OCI-LY7 (cell line): ENCODE measurements at regions not wholly inside any gene's neighbourhood (a gene's known extent, or its start where the extent isn't known, plus 50 kb on each side); places are given as distances from the start of the nearest gene placed in this dataset.

Experiments
- BruUV-seq: library from RNA; stranded (reverse); fragments of 400-500 nt; replicated peaks from 2 replicates; lab custom pipeline; 2021; lab: Mats Ljungman, UMichigan
- CTCF ChIA-PET: fragments of 300-600 bp; sonication (Branson Sonifier 250); formaldehyde crosslinking; loops from one replicate; lab custom pipeline; 2022; ENCODE audit warnings: antibody characterized with exemption; ENCODE audit not compliant: unreplicated experiment; lab: Charles Lee
- POLR2A ChIA-PET: fragments of 300-600 bp; sonication (Branson Sonifier 250); formaldehyde crosslinking; loops from one replicate; lab custom pipeline; 2022; ENCODE audit warnings: antibody characterized with exemption; lab: Charles Lee
- DNase-seq: peaks from one replicate; pipeline ENCODE4 v3.0.0-alpha.2; 2015; ENCODE audit warnings: low spot score
- H2AFZ ChIP-seq: fragments of 200-600 bp; sonication (generic), shearing (Covaris generic); 2 replicates; pipeline ENCODE4 v1.6.1; 2014; ENCODE audit warnings: mild to moderate bottlenecking, antibody characterized with exemption, low read length, moderate library complexity
- H3K27ac ChIP-seq: fragments of 200-600 bp; sonication (generic); 2 replicates; pipeline ENCODE4 v1.5.1; 2014; ENCODE audit warnings: mixed run types, low read depth, mild to moderate bottlenecking, moderate library complexity, low read length, inconsistent platforms; ENCODE audit not compliant: poor library complexity, severe bottlenecking
- H3K36me3 ChIP-seq: fragments of 200-600 bp; sonication (generic); 2 replicates; pipeline ENCODE4 v1.6.1; 2014; ENCODE audit warnings: mild to moderate bottlenecking, antibody characterized with exemption, low read length, moderate library complexity, mixed read lengths; ENCODE audit not compliant: insufficient read depth
- H3K4me1 ChIP-seq: fragments of 200-600 bp; sonication (generic); 2 replicates; pipeline ENCODE4 v1.5.1; 2014; ENCODE audit warnings: mild to moderate bottlenecking, low read length; ENCODE audit not compliant: insufficient read depth, poor library complexity, severe bottlenecking
- H3K4me2 ChIP-seq: fragments of 200-600 bp; sonication (generic); 2 replicates; pipeline ENCODE4 v1.6.1; 2014; ENCODE audit warnings: mild to moderate bottlenecking, low read length
- H3K4me3 ChIP-seq: fragments of 200-600 bp; sonication (generic); 2 replicates; pipeline ENCODE4 v1.5.1; 2014; ENCODE audit warnings: mild to moderate bottlenecking, low read depth, low read length; ENCODE audit not compliant: poor library complexity, severe bottlenecking
- H3K79me2 ChIP-seq: fragments of 200-600 bp; sonication (generic); 2 replicates; pipeline ENCODE4 v1.6.1; 2016; ENCODE audit warnings: low read depth, mild to moderate bottlenecking, low read length, moderate library complexity, mixed read lengths; ENCODE audit not compliant: insufficient read depth
- H3K9me2 ChIP-seq: fragments of 200-600 bp; sonication (generic); 2 replicates; pipeline ENCODE4 v1.6.1; 2016; ENCODE audit warnings: mild to moderate bottlenecking, low read length, mixed read lengths; ENCODE audit not compliant: insufficient read depth
- H3K9me3 ChIP-seq: fragments of 200-600 bp; sonication (generic); 2 replicates; pipeline ENCODE4 v1.6.1; 2014; ENCODE audit warnings: mild to moderate bottlenecking, mixed run types, low read length, mixed read lengths
- H4K20me1 ChIP-seq: fragments of 200-600 bp; sonication (generic); 2 replicates; pipeline ENCODE4 v1.6.1; 2014; ENCODE audit warnings: mild to moderate bottlenecking, antibody characterized with exemption, low read length, moderate library complexity, mixed read lengths; ENCODE audit not compliant: insufficient read depth
- CTCF ChIP-seq: fragments of 200-600 bp; sonication (generic); conservative IDR thresholded peaks from 2 replicates; pipeline ENCODE4 v1.5.1; 2014; ENCODE audit warnings: mild to moderate bottlenecking, antibody characterized with exemption, low read length, moderate library complexity, mixed read lengths
- EZH2phosphoT487 ChIP-seq: fragments of 200-600 bp; sonication (generic); IDR thresholded peaks from 2 replicates; pipeline ENCODE4 v1.6.1; 2018; ENCODE audit warnings: low read depth, borderline replicate concordance, mild to moderate bottlenecking, mixed run types, antibody characterized with exemption, low read length, moderate library complexity, mixed read lengths
- intact Hi-C: fragments of 100-400 bp; cut with micrococcal nuclease; formaldehyde crosslinking; loops from one replicate; pipeline ENCODE4 v1.10.0; 2022; ENCODE audit not compliant: unreplicated experiment

DNA sequence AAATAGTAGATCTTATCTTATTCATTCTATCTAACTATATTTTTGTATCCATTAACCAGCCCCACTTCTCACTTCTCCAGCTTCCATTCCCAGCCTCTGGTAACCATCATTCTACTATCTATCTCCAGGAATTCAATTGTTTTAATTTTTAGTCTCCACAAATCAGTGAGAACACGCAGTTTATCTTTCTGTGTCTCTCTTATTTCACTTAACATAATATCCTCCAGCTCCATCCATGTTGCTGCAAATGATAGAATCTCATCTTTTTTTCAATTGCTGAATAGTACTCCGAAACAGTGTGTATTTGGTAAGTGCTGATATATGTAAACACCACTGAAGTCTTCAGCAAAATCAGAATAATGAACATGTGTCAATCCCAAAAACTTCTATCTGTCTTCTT lies 587.2 kb upstream of the ATP2B1 start:
- CTCF ChIA-PET: no interaction called here
- POLR2A ChIA-PET: interaction anchor here (0.6 kb wide), 1 partner anchor 218 kb away, joined by 4 read pairs; no protein-coding TSS in a partner anchor
- Histone ChIP-seq H3K9me2 (no peaks in the 10 kb centered on the region), H3K4me1 (no peaks in the 10 kb centered on the region), H3K36me3 (no peaks in the 10 kb centered on the region), H3K79me2 (no peaks in the 10 kb centered on the region), H3K27ac (no peak overlapping the region), H2AFZ (no peak overlapping the region), H4K20me1 (no peaks in the 10 kb centered on the region), H3K4me3 (no peak overlapping the region), H3K9me3 (no peaks in the 10 kb centered on the region), H3K4me2 (no peak overlapping the region)
- TF ChIP-seq EZH2phosphoT487: no peak
- no peak for TF ChIP-seq CTCF
- intact Hi-C loops: no loop called here
- BruUV-seq: no TSS peak
- no peak for DNase-seq

DNA sequence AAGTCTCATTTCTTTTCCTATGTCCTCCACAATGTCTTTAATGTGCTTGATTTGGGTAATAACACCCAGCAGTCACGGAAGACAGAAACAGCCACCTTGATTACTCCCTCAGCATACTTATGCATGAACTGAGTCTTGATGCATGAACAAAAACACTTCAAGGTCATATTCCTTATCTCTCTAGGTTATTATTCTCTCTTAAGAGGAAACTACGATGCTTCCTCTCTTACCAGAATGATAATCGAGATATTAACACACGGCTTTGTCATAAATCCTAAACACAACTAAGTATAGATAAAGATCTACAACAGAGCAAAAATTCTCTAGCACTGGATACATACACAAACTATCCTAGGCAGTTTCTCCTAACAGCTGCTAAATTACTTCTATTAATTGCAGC lies 583.5 kb upstream of the ATP2B1 start:
- Histone ChIP-seq H2AFZ (no peak overlapping the region), H3K4me2 (no peak overlapping the region), H3K9me2 (no peaks in the 10 kb centered on the region), H3K9me3 (peaks cover 7% of the 10 kb centered on the region), H3K36me3 (no peaks in the 10 kb centered on the region), H4K20me1 (no peaks in the 10 kb centered on the region), H3K27ac (no peak overlapping the region), H3K4me1 (no peaks in the 10 kb centered on the region), H3K4me3 (no peak overlapping the region), H3K79me2 (no peaks in the 10 kb centered on the region)
- TF ChIP-seq CTCF (no peak), EZH2phosphoT487 (no peak)
- DNase-seq: no peak
- CTCF ChIA-PET: no interaction called here
- intact Hi-C loops: no loop called here
- POLR2A ChIA-PET: no interaction called here
- BruUV-seq: no TSS peak

DNA sequence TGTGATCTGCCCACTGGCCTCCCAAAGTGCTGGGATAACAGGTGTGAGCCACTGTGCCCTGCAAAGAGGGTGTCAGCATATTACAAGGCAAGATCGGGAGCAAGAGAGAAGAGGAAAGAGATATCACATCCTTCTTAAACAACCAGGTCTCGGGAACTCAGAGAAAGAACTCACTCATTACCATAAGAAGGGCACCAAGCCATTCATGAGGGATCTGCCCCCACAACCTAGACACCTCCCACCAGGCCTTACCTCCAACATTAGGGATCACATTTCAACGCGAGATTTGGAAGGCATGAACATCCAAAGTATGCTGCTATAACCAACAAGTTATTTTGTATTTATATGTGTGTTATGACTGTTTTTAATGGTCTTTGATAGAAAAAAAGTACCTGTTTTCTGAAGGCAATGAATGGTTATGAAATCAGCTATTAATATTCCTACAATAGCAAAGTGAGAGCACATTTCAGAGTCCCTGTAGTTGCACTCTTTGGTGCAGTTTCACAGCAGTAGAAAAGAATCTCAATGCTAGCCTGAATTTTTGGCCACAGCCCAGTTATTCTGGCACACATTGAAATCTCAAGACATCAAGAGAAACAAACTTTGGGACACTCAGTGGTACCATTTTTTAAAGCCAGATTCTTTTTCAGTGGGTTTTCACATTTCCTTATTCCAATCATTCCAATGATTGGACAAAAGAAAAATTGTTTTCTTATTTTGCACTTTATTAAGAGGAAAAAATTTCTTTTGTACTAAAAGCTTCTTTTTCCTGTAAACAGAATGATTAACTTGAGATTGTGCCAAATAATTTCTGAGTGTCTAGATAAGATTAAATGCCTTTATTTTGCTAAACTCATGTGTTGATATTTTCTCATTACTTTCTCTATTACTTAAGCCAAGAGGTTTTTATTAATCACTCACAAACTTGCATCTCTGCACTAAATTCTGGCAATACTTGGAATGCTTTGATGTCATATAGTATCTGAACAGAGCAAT lies 582.6 kb upstream of the ATP2B1 start:
- Histone ChIP-seq H3K36me3 (no peaks in the 10 kb centered on the region), H3K9me2 (no peaks in the 10 kb centered on the region), H3K4me1 (no peaks in the 10 kb centered on the region), H3K27ac (no peak overlapping the region), H3K4me2 (no peak overlapping the region), H4K20me1 (no peaks in the 10 kb centered on the region), H3K4me3 (no peak overlapping the region), H3K79me2 (no peaks in the 10 kb centered on the region), H3K9me3 (peaks cover 7% of the 10 kb centered on the region), H2AFZ (no peak overlapping the region)
- TF ChIP-seq CTCF (no peak), EZH2phosphoT487 (no peak)
- no TSS peak for BruUV-seq
- intact Hi-C loops: no loop called here
- POLR2A ChIA-PET: no interaction called here
- CTCF ChIA-PET: no interaction called here
- no peak for DNase-seq
